ENCODE measurements at regions not wholly inside any gene's neighbourhood (a gene's known extent, or its start where the extent isn't known, plus 50 kb on each side); places are given as distances from the start of the nearest gene placed in this dataset.

DNA sequence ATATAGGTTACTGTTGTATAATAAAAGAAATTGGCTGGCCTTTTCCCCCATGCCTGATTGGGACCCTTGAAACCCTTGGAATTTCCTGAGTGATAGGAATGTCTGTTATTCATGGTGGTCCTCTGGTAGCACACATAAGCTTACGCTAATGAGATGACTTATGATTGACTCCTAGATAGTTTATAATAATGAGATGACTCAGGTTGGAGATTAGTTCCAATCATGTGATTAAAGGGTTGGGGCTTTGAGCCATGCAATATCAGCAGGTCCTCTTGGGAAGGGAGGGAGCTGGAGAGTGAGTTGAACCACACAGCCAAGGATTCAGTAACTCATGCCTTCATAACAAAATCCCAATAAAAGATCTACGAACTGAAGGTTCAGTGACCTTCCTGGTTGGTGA is 407.6 kb upstream of the MANEA start:
- no peak for TF ChIP-seq JUND (IDR thresholded peaks at IDR 0.05)
- no peak for TF ChIP-seq POLR2A (IDR thresholded peaks at IDR 0.05; ENCODE audit: borderline replicate concordance, extremely low read depth, insufficient read depth, insufficient read length)
- TF ChIP-seq, protein P1, sequence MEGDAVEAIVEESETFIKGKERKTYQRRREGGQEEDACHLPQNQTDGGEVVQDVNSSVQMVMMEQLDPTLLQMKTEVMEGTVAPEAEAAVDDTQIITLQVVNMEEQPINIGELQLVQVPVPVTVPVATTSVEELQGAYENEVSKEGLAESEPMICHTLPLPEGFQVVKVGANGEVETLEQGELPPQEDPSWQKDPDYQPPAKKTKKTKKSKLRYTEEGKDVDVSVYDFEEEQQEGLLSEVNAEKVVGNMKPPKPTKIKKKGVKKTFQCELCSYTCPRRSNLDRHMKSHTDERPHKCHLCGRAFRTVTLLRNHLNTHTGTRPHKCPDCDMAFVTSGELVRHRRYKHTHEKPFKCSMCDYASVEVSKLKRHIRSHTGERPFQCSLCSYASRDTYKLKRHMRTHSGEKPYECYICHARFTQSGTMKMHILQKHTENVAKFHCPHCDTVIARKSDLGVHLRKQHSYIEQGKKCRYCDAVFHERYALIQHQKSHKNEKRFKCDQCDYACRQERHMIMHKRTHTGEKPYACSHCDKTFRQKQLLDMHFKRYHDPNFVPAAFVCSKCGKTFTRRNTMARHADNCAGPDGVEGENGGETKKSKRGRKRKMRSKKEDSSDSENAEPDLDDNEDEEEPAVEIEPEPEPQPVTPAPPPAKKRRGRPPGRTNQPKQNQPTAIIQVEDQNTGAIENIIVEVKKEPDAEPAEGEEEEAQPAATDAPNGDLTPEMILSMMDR (IDR thresholded peaks at IDR 0.05 in 2 of 3, conservative IDR thresholded peaks at IDR 0.05 in 1 of 3; ENCODE audit: borderline replicate concordance in 1 of 3, insufficient read depth in 1 of 3, low read depth in 2 of 3, low read length in 2 of 3) = no peak
- no peak for TF ChIP-seq ZFX (IDR thresholded peaks at IDR 0.05)
- no peak for TF ChIP-seq EZH2 (IDR thresholded peaks at IDR 0.05)
- no peak for TF ChIP-seq RAD21 (IDR thresholded peaks at IDR 0.05; ENCODE audit: low read depth)
- TF ChIP-seq, protein P2, sequence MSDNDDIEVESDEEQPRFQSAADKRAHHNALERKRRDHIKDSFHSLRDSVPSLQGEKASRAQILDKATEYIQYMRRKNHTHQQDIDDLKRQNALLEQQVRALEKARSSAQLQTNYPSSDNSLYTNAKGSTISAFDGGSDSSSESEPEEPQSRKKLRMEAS (IDR thresholded peaks at IDR 0.05) = no peak
- TF ChIP-seq POLR2AphosphoS5 (IDR thresholded peaks at IDR 0.05; ENCODE audit: low read depth, low read length) = no peak
- no peak for TF ChIP-seq SIN3A (IDR thresholded peaks at IDR 0.05; ENCODE audit: low read depth)
- no peak for TF ChIP-seq YY1 (IDR thresholded peaks at IDR 0.05; ENCODE audit: extremely low read depth, insufficient replicate concordance, low read depth, low read length)
- no peak for TF ChIP-seq EGR1 (IDR thresholded peaks at IDR 0.05; ENCODE audit: low read depth)
- TF ChIP-seq, protein P3, sequence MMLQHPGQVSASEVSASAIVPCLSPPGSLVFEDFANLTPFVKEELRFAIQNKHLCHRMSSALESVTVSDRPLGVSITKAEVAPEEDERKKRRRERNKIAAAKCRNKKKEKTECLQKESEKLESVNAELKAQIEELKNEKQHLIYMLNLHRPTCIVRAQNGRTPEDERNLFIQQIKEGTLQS (IDR thresholded peaks at IDR 0.05) = no peak
- TF ChIP-seq ZNF274 (IDR thresholded peaks at IDR 0.05; ENCODE audit: low read depth, low read length) = no peak
- no peak for TF ChIP-seq SRF (IDR thresholded peaks at IDR 0.05; ENCODE audit: low read depth)
